Gastroesophageal sphincter (tissue), 4 donors: ENCODE measurements at regions not wholly inside any gene's neighbourhood (a gene's known extent, or its start where the extent isn't known, plus 50 kb on each side); places are given as distances from the start of the nearest gene placed in this dataset.

Experiments used
- ATAC-seq: fragments of 150-250 bp; one replicate; pipeline ENCODE4 v1.9.1; 2016; ENCODE audit warnings: mild to moderate bottlenecking, moderate library complexity
- H3K27ac ChIP-seq, 4 donors: fragments of 200-600 bp; sonication (generic) in 3 of 4; 1 replicate in 3 of 4; 2 replicates in 1 of 4; pipeline ENCODE4 v1.5.1; 2016 to 2019
- H3K27me3 ChIP-seq: fragments of 200-600 bp; sonication (generic); one replicate; pipeline ENCODE4 v1.5.1; 2019
- H3K36me3 ChIP-seq, 2 donors: fragments of 200-600 bp; sonication (generic); one replicate each; pipeline ENCODE4 v1.5.1; 2019; ENCODE audit warnings: control low read depth in 1 of 2
- H3K4me1 ChIP-seq, 3 donors: fragments of 200-600 bp; sonication (generic); 1 replicate in 2 of 3; 2 replicates in 1 of 3; pipeline ENCODE4 v1.5.1; 2016 to 2019; ENCODE audit warnings: control low read depth in 2 of 3
- H3K4me3 ChIP-seq, 2 donors: fragments of 200-600 bp; sonication (generic); one replicate each; pipeline ENCODE4 v1.5.1; 2019; ENCODE audit warnings: mild to moderate bottlenecking in 1 of 2, moderate library complexity in 1 of 2
- H3K9me3 ChIP-seq, 3 donors: fragments of 200-600 bp; sonication (generic); one replicate each; pipeline ENCODE4 v1.5.1; 2017 to 2019; ENCODE audit warnings: control low read depth in 2 of 3
- EP300 ChIP-seq: sonication (generic); formaldehyde crosslinking; IDR thresholded peaks from one replicate; pipeline ENCODE4 v1.6.1; 2017; ENCODE audit warnings: antibody characterized with exemption, mild to moderate bottlenecking
- POLR2A ChIP-seq, 2 donors: fragments of 450-650 bp; IDR thresholded peaks; one replicate each; pipeline ENCODE4 v1.6.1; 2017; ENCODE audit warnings: antibody characterized with exemption in 2 of 2, mild to moderate bottlenecking in 2 of 2, moderate library complexity in 1 of 2
- POLR2AphosphoS5 ChIP-seq: sonication (generic); formaldehyde crosslinking; IDR thresholded peaks from one replicate; pipeline ENCODE4 v1.6.1; 2017; ENCODE audit warnings: antibody characterized with exemption
- WGBS, 2 donors: methylation state at CpG; one replicate each; pipeline ENCODE4 v1.1.5; 2018; ENCODE audit warnings: low coverage in 1 of 2; 5-methylcytosine and 5-hydroxymethylcytosine counted together
- TF ChIP-seq, protein P1 (sequence below), 4 experiments: fragments of 200-600 bp in 2 of 4; fragments of 450-650 bp in 2 of 4; sonication (generic) in 1 of 4; IDR thresholded peaks; one replicate each; pipeline ENCODE4 v1.5.1; 2017 to 2019; ENCODE audit warnings: antibody characterized with exemption in 4 of 4, mild to moderate bottlenecking in 2 of 4, moderate library complexity in 2 of 4

DNA sequence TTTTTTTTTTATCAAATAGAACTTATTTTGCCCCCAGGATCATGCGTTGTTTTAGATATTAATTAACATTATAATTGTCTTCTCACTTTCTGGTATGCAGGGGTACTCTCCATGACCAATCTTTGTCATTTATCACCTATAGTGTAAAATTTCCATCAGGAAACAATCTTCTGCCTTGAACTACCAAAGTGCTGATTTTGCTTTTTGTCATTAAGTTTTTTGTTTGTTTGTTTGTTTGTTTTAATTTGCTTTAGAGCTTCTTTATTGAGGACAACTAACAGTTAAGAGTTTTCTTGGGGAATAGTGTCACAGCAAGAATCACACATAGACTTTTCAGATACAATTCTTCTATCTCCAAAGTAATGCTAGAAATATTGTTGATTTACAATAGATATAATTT is 171.2 kb upstream of the PRPS1L1 start:
- no peak overlapping the region for H3K4me3 ChIP-seq
- no peaks in the 10 kb centered on the region for H3K9me3 ChIP-seq
- TF ChIP-seq POLR2AphosphoS5 = no peak
- no peaks in the 10 kb centered on the region for H3K36me3 ChIP-seq
- ATAC-seq = no peak
- 96 to 100% methylated on average over 1 of the region's 1 CpG for WGBS, 2 donors
- H3K4me1 ChIP-seq = peaks cover 2 to 41% (median 5%) of the 10 kb centered on the region in 3 donors
- no peak overlapping the region for H3K27ac ChIP-seq
- H3K27me3 ChIP-seq = no peaks in the 10 kb centered on the region

DNA sequence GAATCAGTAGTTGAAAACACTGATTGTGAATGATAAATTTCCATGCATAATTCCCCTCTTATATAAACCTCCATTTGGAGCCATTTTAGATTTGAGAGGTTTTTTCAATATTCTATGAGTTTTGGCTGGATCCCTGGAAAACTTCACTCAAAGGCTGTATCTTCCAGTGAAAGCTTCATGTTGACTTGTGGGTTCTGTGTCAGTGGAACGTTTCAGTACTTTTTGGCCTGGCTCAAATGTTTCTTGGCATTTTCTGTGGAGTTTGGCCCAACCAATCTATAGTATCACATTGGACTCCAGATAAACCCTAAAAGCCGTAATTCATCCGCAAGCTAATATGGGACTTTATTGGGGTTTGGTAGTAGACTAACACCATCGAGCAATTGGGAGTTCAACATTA is 172.6 kb upstream of the PRPS1L1 start:
- Histone ChIP-seq H3K27me3 (no peaks in the 10 kb centered on the region), H3K4me1 (peaks cover 2 to 41% (median 5%) of the 10 kb centered on the region in 3 donors), H3K36me3 (no peaks in the 10 kb centered on the region), H3K9me3 (no peaks in the 10 kb centered on the region), H3K27ac (peak overlapping the region; percentile 43 to 69 (median 54)), H3K4me3 (no peak overlapping the region)
- WGBS, 2 donors = 73 to 79% methylated on average over 4 of the region's 4 CpGs
- no peak for ATAC-seq
- no peak for TF ChIP-seq EP300
- TF ChIP-seq POLR2AphosphoS5 = no peak
- TF ChIP-seq POLR2A (IDR thresholded peaks at IDR 0.05) = no peak
- TF ChIP-seq, protein P1, sequence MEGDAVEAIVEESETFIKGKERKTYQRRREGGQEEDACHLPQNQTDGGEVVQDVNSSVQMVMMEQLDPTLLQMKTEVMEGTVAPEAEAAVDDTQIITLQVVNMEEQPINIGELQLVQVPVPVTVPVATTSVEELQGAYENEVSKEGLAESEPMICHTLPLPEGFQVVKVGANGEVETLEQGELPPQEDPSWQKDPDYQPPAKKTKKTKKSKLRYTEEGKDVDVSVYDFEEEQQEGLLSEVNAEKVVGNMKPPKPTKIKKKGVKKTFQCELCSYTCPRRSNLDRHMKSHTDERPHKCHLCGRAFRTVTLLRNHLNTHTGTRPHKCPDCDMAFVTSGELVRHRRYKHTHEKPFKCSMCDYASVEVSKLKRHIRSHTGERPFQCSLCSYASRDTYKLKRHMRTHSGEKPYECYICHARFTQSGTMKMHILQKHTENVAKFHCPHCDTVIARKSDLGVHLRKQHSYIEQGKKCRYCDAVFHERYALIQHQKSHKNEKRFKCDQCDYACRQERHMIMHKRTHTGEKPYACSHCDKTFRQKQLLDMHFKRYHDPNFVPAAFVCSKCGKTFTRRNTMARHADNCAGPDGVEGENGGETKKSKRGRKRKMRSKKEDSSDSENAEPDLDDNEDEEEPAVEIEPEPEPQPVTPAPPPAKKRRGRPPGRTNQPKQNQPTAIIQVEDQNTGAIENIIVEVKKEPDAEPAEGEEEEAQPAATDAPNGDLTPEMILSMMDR (IDR thresholded peaks at IDR 0.05) = no peak

GRCh38 chr7:18200855-18201254 is 173.2 kb upstream of the PRPS1L1 start:
- Histone ChIP-seq H3K9me3 (no peaks in the 10 kb centered on the region), H3K27ac (peak overlapping the region; percentile 43 to 69 (median 54)), H3K36me3 (no peaks in the 10 kb centered on the region), H3K4me3 (no peak overlapping the region), H3K4me1 (peaks cover 2 to 41% (median 5%) of the 10 kb centered on the region in 3 donors), H3K27me3 (no peaks in the 10 kb centered on the region)
- TF ChIP-seq, protein P1 (IDR thresholded peaks at IDR 0.05) = no peak
- TF ChIP-seq EP300 = no peak
- TF ChIP-seq POLR2A (IDR thresholded peaks at IDR 0.05) = no peak
- no peak for TF ChIP-seq POLR2AphosphoS5
- WGBS, 2 donors = 53 to 76% methylated on average over 7 to 8 of the region's 8 CpGs
- ATAC-seq = no peak

DNA sequence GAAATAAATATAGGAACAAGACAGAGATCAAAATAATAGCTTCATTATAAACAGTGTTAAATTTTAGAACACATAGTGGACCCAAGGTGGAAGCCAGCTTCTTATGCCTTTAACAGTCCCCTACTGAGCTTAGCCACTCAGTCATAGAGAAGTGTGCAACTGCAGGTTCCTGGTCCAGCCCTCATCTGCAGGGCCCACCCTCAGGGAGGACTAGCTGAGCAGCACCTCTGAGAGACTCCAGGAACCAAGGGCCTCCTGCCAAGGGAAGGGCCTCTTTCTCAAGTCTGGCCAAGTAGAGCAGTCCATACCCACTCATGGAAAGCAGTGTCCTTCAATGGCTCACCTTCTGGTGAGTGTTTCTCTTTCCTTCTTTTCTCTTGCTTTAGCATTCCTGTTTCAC is 173.7 kb upstream of the PRPS1L1 start:
- Histone ChIP-seq H3K9me3 (no peaks in the 10 kb centered on the region), H3K4me3 (no peak overlapping the region), H3K4me1 (peaks cover 2 to 46% (median 5%) of the 10 kb centered on the region in 3 donors), H3K27ac (peak overlapping the region; percentile 43 to 69 (median 63)), H3K27me3 (no peaks in the 10 kb centered on the region), H3K36me3 (no peaks in the 10 kb centered on the region)
- no peak for ATAC-seq
- TF ChIP-seq EP300 (no peak), POLR2AphosphoS5 (no peak), POLR2A (IDR thresholded peaks at IDR 0.05) (no peak)
- TF ChIP-seq, protein P1 (IDR thresholded peaks at IDR 0.05) = no peak

- WGBS, 2 donors = 83 to 87% methylated on average over 3 of the region's 3 CpGs
- Histone ChIP-seq H3K9me3 (no peaks in the 10 kb centered on the region), H3K36me3 (no peaks in the 10 kb centered on the region), H3K27me3 (no peaks in the 10 kb centered on the region), H3K27ac (peak overlapping the region in 3 of 4 donors; percentile 18 to 62 (median 43)), H3K4me1 (peaks cover 2 to 53% (median 5%) of the 10 kb centered on the region in 3 donors), H3K4me3 (no peak overlapping the region)
- no peak for ATAC-seq
- TF ChIP-seq, protein P1 (IDR thresholded peaks at IDR 0.05) = no peak
- TF ChIP-seq POLR2A (IDR thresholded peaks at IDR 0.05) = no peak
These were observed 174.8 kb upstream of the PRPS1L1 start for GRCh38 chr7:18202315-18203045.
